ENCODE measurements at regions not wholly inside any gene's neighbourhood (a gene's known extent, or its start where the extent isn't known, plus 50 kb on each side); places are given as distances from the start of the nearest gene placed in this dataset.

DNA sequence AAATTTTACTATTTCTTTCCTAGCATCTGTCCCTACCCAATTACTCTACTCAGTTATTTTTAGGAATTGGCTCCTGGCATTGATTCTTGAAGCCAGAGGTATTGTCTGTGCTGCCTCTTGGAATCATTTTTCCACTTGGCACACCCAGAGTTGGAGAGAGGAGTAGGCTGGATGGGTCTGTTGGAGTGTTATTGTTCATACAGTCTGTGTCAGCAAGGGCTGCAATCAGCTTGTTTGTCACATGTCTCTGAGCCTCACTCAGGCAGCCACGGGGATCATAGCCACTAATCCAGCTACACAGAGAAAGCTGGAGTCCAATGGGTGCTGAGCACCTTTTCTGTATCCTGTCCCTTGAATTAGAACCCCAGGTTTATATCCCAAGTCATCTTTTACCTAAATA lies 176.0 kb upstream of the DYRK2 start:
- ATAC-seq (ENCODE audit: insufficient read depth, low read depth) = no peak
- Histone ChIP-seq H2AFZ (ENCODE audit: low read depth, low read length) (no peak overlapping the region), H3K4me2 (ENCODE audit: insufficient read depth, low read length) (no peak overlapping the region), H3K79me2 (ENCODE audit: insufficient read depth, low read length) (no peaks in the 10 kb centered on the region), H3K27ac (ENCODE audit: low read length) (no peak overlapping the region), H3K36me3 (ENCODE audit: insufficient read depth, low read length) (no peaks in the 10 kb centered on the region), H4K20me1 (ENCODE audit: insufficient read depth, low read length) (no peaks in the 10 kb centered on the region), H3K9me3 (ENCODE audit: insufficient read depth, low read length, severe bottlenecking) (no peaks in the 10 kb centered on the region), H3K4me3 (ENCODE audit: low read depth in 1 of 2, low read length in 2 of 2) (no peak overlapping the region), H3K27me3 (ENCODE audit: insufficient read depth, low read length, poor library complexity) (no peaks in the 10 kb centered on the region), H3K4me1 (ENCODE audit: insufficient read depth, low read length) (peaks cover 17% of the 10 kb centered on the region), H3K9ac (ENCODE audit: low read depth, low read length) (no peak overlapping the region)
- no peak for TF ChIP-seq EZH2 (IDR thresholded peaks at IDR 0.05; ENCODE audit: borderline replicate concordance, low read depth, low read length, severe bottlenecking)
- TF ChIP-seq CTCF (IDR thresholded peaks at IDR 0.05; ENCODE audit: borderline replicate concordance, extremely low read depth, low read length, poor library complexity, severe bottlenecking) = no peak
- no peak for DNase-seq

DNA sequence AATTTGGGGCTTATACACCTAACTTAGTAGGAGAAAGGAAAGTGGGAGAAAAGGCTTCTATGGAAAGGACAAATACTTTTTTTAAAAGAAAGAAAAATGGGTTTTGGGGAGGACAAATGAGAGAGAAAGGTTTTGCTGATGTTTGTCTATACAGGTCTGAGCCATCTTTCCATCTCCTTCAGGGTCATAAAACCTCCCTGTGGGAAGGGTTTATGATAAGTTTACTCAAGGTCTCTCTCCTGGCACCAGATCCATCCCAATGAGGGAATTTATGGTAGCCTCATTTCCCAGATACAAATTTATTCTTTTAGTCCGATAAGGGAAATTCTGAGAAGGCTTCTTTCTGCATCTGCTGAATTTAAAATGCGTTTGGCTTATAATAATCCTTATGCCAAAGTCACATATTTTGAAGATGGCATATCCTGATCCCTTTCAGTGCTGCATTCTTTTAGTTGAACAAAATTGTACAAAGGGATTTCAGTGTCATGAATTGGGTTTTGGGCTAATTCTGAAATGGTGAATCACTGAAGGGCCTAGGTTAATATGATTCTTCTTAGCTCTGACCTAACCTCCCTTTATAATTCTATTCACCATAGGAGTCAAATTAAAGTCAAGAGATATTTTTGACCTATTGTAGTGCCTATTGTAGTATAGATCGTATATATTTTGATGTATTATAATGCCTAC lies 173.5 kb upstream of the DYRK2 start:
- Histone ChIP-seq H3K27ac (ENCODE audit: low read length) (no peak overlapping the region), H4K20me1 (ENCODE audit: insufficient read depth, low read length) (no peaks in the 10 kb centered on the region), H3K4me1 (ENCODE audit: insufficient read depth, low read length) (peaks cover 4% of the 10 kb centered on the region), H3K9me3 (ENCODE audit: insufficient read depth, low read length, severe bottlenecking) (no peaks in the 10 kb centered on the region), H3K4me2 (ENCODE audit: insufficient read depth, low read length) (no peak overlapping the region), H3K27me3 (ENCODE audit: insufficient read depth, low read length, poor library complexity) (no peaks in the 10 kb centered on the region), H2AFZ (ENCODE audit: low read depth, low read length) (no peak overlapping the region), H3K36me3 (ENCODE audit: insufficient read depth, low read length) (no peaks in the 10 kb centered on the region), H3K9ac (ENCODE audit: low read depth, low read length) (no peak overlapping the region), H3K4me3 (ENCODE audit: low read depth in 1 of 2, low read length in 2 of 2) (no peak overlapping the region), H3K79me2 (ENCODE audit: insufficient read depth, low read length) (no peaks in the 10 kb centered on the region)
- no peak for DNase-seq
- TF ChIP-seq EZH2 (IDR thresholded peaks at IDR 0.05; ENCODE audit: borderline replicate concordance, low read depth, low read length, severe bottlenecking) (no peak), CTCF (IDR thresholded peaks at IDR 0.05; ENCODE audit: borderline replicate concordance, extremely low read depth, low read length, poor library complexity, severe bottlenecking) (no peak)
- ATAC-seq (ENCODE audit: insufficient read depth, low read depth) = no peak

DNA sequence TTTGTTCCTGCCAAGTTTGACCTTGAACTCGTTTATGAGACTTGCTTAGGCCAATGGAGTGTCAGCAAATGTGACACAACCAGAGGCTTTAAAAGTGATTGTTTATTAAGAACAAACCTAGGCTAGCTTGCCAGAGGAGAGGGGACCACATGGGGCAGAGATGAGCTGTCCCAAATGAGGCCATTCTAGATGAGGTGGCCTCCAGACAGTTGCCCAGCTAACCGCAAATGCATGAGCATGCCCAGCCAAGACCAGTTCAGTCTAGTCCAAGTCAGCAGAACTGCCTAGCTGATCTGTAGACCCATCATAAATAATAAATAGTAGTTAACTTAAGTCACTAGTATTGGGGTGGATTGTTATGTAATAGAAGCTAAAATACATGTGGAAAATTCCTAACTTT lies 172.8 kb upstream of the DYRK2 start:
- ATAC-seq (ENCODE audit: insufficient read depth, low read depth) = no peak
- H3K79me2 ChIP-seq (ENCODE audit: insufficient read depth, low read length) = no peaks in the 10 kb centered on the region
- TF ChIP-seq CTCF (IDR thresholded peaks at IDR 0.05; ENCODE audit: borderline replicate concordance, extremely low read depth, low read length, poor library complexity, severe bottlenecking) (no peak), EZH2 (IDR thresholded peaks at IDR 0.05; ENCODE audit: borderline replicate concordance, low read depth, low read length, severe bottlenecking) (no peak)

More for the DNA sequence above, 172.8 kb upstream of the DYRK2 start:
- no peak overlapping the region for H3K27ac ChIP-seq (ENCODE audit: low read length)
- H2AFZ ChIP-seq (ENCODE audit: low read depth, low read length) = no peak overlapping the region
- no peak overlapping the region for H3K9ac ChIP-seq (ENCODE audit: low read depth, low read length)
- no peaks in the 10 kb centered on the region for H3K4me1 ChIP-seq (ENCODE audit: insufficient read depth, low read length)
- no peaks in the 10 kb centered on the region for H3K27me3 ChIP-seq (ENCODE audit: insufficient read depth, low read length, poor library complexity)
- no peak overlapping the region for H3K4me3 ChIP-seq (ENCODE audit: low read depth in 1 of 2, low read length in 2 of 2)
- no peak overlapping the region for H3K4me2 ChIP-seq (ENCODE audit: insufficient read depth, low read length)
- H3K36me3 ChIP-seq (ENCODE audit: insufficient read depth, low read length) = no peaks in the 10 kb centered on the region
- H3K9me3 ChIP-seq (ENCODE audit: insufficient read depth, low read length, severe bottlenecking) = no peaks in the 10 kb centered on the region
- H4K20me1 ChIP-seq (ENCODE audit: insufficient read depth, low read length) = no peaks in the 10 kb centered on the region
- no peak for DNase-seq
